Peyer's patch (tissue), 4 donors: ENCODE measurements at regions not wholly inside any gene's neighbourhood (a gene's known extent, or its start where the extent isn't known, plus 50 kb on each side); places are given as distances from the start of the nearest gene placed in this dataset.

Experiments used
- CTCF ChIP-seq, 6 experiments: fragments of 450-650 bp in 4 of 6; fragments of 200-600 bp in 2 of 6; sonication (generic) in 1 of 6; IDR thresholded peaks; one replicate each; pipeline ENCODE4 v1.5.1; 2017 to 2019; ENCODE audit warnings: antibody characterized with exemption in 6 of 6, mild to moderate bottlenecking in 3 of 6, moderate library complexity in 1 of 6
- POLR2A ChIP-seq, 2 donors: fragments of 450-650 bp; IDR thresholded peaks; one replicate each; pipeline ENCODE4 v1.5.1; 2017; ENCODE audit warnings: antibody characterized with exemption in 2 of 2, mild to moderate bottlenecking in 2 of 2, moderate library complexity in 2 of 2

DNA sequence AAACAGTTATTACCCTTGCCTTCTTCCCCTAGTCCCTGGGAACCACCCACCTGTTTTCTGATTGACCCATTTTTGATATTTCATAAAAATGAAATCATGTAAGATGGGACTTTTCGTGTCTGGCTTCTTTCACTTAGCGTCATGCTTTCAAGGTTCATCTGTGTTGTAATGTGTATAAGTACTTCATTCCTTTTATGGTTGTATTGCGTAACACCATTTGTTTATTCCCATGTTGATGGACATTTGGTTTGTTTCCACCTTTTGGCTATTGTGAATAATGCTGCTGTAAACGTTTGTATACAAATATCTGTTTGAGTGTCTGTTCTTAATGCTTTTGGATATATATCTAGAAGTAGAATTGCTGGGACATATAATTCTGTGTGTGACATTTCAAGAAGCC, 650.1 kb upstream of the COX7C start:
- TF ChIP-seq CTCF (IDR thresholded peaks at IDR 0.05), result no peak
- TF ChIP-seq POLR2A (IDR thresholded peaks at IDR 0.05), result no peak
